CD14-positive monocyte (primary cell): ENCODE measurements at regions not wholly inside any gene's neighbourhood (a gene's known extent, or its start where the extent isn't known, plus 50 kb on each side); places are given as distances from the start of the nearest gene placed in this dataset.

Source experiments
- DNase-seq, 3 donors: peaks; one replicate each; pipeline ENCODE4 v3.0.0-alpha.2; 2011 to 2022
- H2AFZ ChIP-seq: 2 replicates; pipeline ENCODE4 v1.6.0; 2012; ENCODE audit warnings: mild to moderate bottlenecking, low read depth, low read length, inconsistent platforms; ENCODE audit not compliant: insufficient read depth, poor library complexity, severe bottlenecking
- H3K27ac ChIP-seq, 2 donors: 1 replicate in 1 of 2; 2 replicates in 1 of 2; pipeline ENCODE4 v1.5.1; 2012 to 2013; ENCODE audit warnings: low read length in 2 of 2, control low read depth in 1 of 2, inconsistent platforms in 1 of 2, low read depth in 1 of 2, mild to moderate bottlenecking in 1 of 2
- H3K27me3 ChIP-seq, 2 donors: one replicate each; pipeline versions ENCODE4 v1.6.0 to v1.6.1; 2011 to 2013; ENCODE audit warnings: low read length in 2 of 2; ENCODE audit not compliant: control insufficient read depth in 2 of 2, insufficient read depth in 2 of 2
- H3K36me3 ChIP-seq, 2 donors: replicated peaks in 1 of 2; 1 replicate in 1 of 2; 2 replicates in 1 of 2; pipeline versions ENCODE4 v1.5.1 to v1.6.1; 2012 to 2013; ENCODE audit warnings: low read length in 2 of 2, control low read depth in 1 of 2, inconsistent platforms in 1 of 2, mild to moderate bottlenecking in 1 of 2; ENCODE audit not compliant: insufficient read depth in 2 of 2, control insufficient read depth in 1 of 2
- H3K4me1 ChIP-seq, 2 donors: 1 replicate in 1 of 2; 2 replicates in 1 of 2; pipeline versions ENCODE4 v1.5.1 to v1.6.1; 2012 to 2013; ENCODE audit warnings: low read length in 2 of 2, control low read depth in 1 of 2, inconsistent platforms in 1 of 2, mild to moderate bottlenecking in 1 of 2, moderate library complexity in 1 of 2; ENCODE audit not compliant: insufficient read depth in 2 of 2, control insufficient read depth in 1 of 2
- H3K4me2 ChIP-seq: replicated peaks from 2 replicates; pipeline ENCODE3; 2012; ENCODE audit warnings: low read length, moderate library complexity, mild to moderate bottlenecking; ENCODE audit not compliant: poor library complexity, severe bottlenecking; ENCODE audit errors: extremely low read depth
- H3K4me3 ChIP-seq, 3 experiments: fragments of 200-600 bp in 1 of 3; sonication (generic) in 1 of 3; replicated peaks in 1 of 3; 1 replicate in 2 of 3; 2 replicates in 1 of 3; pipeline ENCODE4 v1.5.1; 2011 to 2013; ENCODE audit warnings: low read length in 3 of 3, mild to moderate bottlenecking in 3 of 3, control low read depth in 2 of 3, low read depth in 2 of 3, inconsistent platforms in 1 of 3, moderate library complexity in 1 of 3
- H3K79me2 ChIP-seq: 2 replicates; pipeline ENCODE4 v1.6.0; 2012; ENCODE audit warnings: mild to moderate bottlenecking, control low read depth, inconsistent platforms, low read length, moderate library complexity; ENCODE audit not compliant: insufficient read depth
- H3K9ac ChIP-seq: 2 replicates; pipeline ENCODE4 v1.6.0; 2017; ENCODE audit warnings: low read length, mild to moderate bottlenecking; ENCODE audit not compliant: insufficient read depth, poor library complexity, severe bottlenecking
- H3K9me3 ChIP-seq, 2 donors: replicated peaks in 1 of 2; 1 replicate in 1 of 2; 2 replicates in 1 of 2; pipeline versions ENCODE4 v1.5.1 to v1.6.1; 2012 to 2013; ENCODE audit warnings: low read length in 2 of 2, control low read depth in 1 of 2; ENCODE audit not compliant: control insufficient read depth in 1 of 2, insufficient read depth in 1 of 2
- H4K20me1 ChIP-seq: 2 replicates; pipeline ENCODE4 v1.6.0; 2012; ENCODE audit warnings: mild to moderate bottlenecking, low read length, control low read depth, moderate library complexity; ENCODE audit not compliant: insufficient read depth
- H3K27ac Mint-ChIP-seq, 7 donors: one replicate each; pipeline ENCODE4 v1.8.0; 2020; ENCODE audit warnings: mild to moderate bottlenecking in 7 of 7, mixed read lengths in 7 of 7, moderate library complexity in 6 of 7, inconsistent platforms in 2 of 7
- H3K27me3 Mint-ChIP-seq, 3 donors: one replicate each; pipeline ENCODE4 v1.8.0; 2021 to 2022; ENCODE audit warnings: low read depth in 3 of 3, mild to moderate bottlenecking in 3 of 3, mixed read lengths in 3 of 3, moderate library complexity in 3 of 3, inconsistent platforms in 1 of 3
- H3K36me3 Mint-ChIP-seq, 2 donors: one replicate each; pipeline ENCODE4 v1.8.0; 2020; ENCODE audit warnings: mixed read lengths in 2 of 2, inconsistent platforms in 1 of 2, mild to moderate bottlenecking in 1 of 2
- H3K4me1 Mint-ChIP-seq: one replicate; pipeline ENCODE4 v1.8.0; 2020; ENCODE audit warnings: mild to moderate bottlenecking, mixed read lengths
- H3K4me3 Mint-ChIP-seq, 2 donors: one replicate each; pipeline ENCODE4 v1.8.0; 2020; ENCODE audit warnings: mild to moderate bottlenecking in 2 of 2, mixed read lengths in 2 of 2, moderate library complexity in 1 of 2
- H3K9me3 Mint-ChIP-seq, 7 donors: one replicate each; pipeline ENCODE4 v1.8.0; 2020 to 2022; ENCODE audit warnings: mixed read lengths in 7 of 7, mild to moderate bottlenecking in 6 of 7, moderate library complexity in 6 of 7, inconsistent platforms in 2 of 7
- CTCF ChIP-seq: fragments of 200-600 bp; IDR thresholded peaks from one replicate; pipeline ENCODE4 v1.8.0; 2022; ENCODE audit warnings: antibody characterized with exemption, mild to moderate bottlenecking
- WGBS: methylation state at CpG from one replicate; pipeline ENCODE4 v1.1.5; 2013; ENCODE audit warnings: missing lambda C conversion rate; ENCODE audit not compliant: insufficient coverage; 5-methylcytosine and 5-hydroxymethylcytosine counted together
- intact Hi-C, 2 donors: fragments of 100-400 bp; cut with micrococcal nuclease; formaldehyde crosslinking; loops; one replicate each; pipeline versions ENCODE4 v1.15.0 to v1.15.1; 2023

- no peak overlapping the region for H3K27ac Mint-ChIP-seq
- Histone ChIP-seq H3K4me3 (no peak overlapping the region), H4K20me1 (no peaks in the 10 kb centered on the region), H3K27me3 (no peaks in the 10 kb centered on the region), H3K36me3 (no peaks in the 10 kb centered on the region), H2AFZ (no peak overlapping the region), H3K9ac (no peak overlapping the region), H3K27ac (no peak overlapping the region), H3K9me3 (peaks cover 0 to 9% of the 10 kb centered on the region in 2 donors), H3K4me2 (no peak overlapping the region), H3K4me1 (no peaks in the 10 kb centered on the region), H3K79me2 (no peaks in the 10 kb centered on the region)
- intact Hi-C loops: no loop called here
- peaks cover 2 to 5% (median 4%) of the 10 kb centered on the region in 3 donors for H3K27me3 Mint-ChIP-seq
- WGBS: 100% methylated on average over 1 of the region's 2 CpGs
- H3K4me3 Mint-ChIP-seq: no peak overlapping the region
- TF ChIP-seq CTCF: no peak
- no peaks in the 10 kb centered on the region for H3K36me3 Mint-ChIP-seq
- H3K9me3 Mint-ChIP-seq: peaks cover 2 to 19% (median 15%) of the 10 kb centered on the region in 7 donors
- DNase-seq: no peak
- no peaks in the 10 kb centered on the region for H3K4me1 Mint-ChIP-seq
These were observed 310.2 kb upstream of the CNR1 start for GRCh38 chr6:88476388-88476787.

DNA sequence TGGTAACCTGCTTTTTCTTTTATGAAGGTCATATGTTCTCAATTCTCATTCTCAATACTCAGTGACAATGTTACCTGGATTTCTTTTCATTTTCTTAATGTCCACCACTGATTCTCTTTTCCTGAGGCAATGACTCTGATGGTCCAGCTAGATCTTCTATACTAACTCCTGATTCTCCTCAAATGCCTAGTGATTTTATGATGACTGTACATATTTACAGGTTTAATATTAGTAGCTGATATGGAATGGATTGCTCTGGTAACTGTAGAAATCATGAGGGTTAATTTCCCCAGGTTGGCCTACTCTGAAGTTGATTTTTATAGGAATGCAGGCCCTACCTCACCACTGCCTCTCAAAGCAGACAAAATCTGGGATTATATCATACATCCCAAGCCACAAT lies 308.6 kb upstream of the CNR1 start:
- DNase-seq: no peak
- Mint-ChIP-seq H3K27me3 (peaks cover 2 to 5% (median 2%) of the 10 kb centered on the region in 3 donors), H3K27ac (no peak overlapping the region), H3K4me3 (no peak overlapping the region), H3K9me3 (peaks cover 0 to 19% (median 8%) of the 10 kb centered on the region in 7 donors), H3K4me1 (no peaks in the 10 kb centered on the region), H3K36me3 (no peaks in the 10 kb centered on the region)
- no peak overlapping the region for H3K4me2 ChIP-seq
- H3K27me3 ChIP-seq: no peaks in the 10 kb centered on the region
- no peak for TF ChIP-seq CTCF
- H4K20me1 ChIP-seq: no peaks in the 10 kb centered on the region
- H3K79me2 ChIP-seq: no peaks in the 10 kb centered on the region
- H3K27ac ChIP-seq: no peak overlapping the region
- H3K36me3 ChIP-seq: no peaks in the 10 kb centered on the region
- H3K9ac ChIP-seq: no peak overlapping the region
- intact Hi-C loops: no loop called here
- H3K9me3 ChIP-seq: peaks cover 0 to 9% of the 10 kb centered on the region in 2 donors
- H2AFZ ChIP-seq: no peak overlapping the region
- no peaks in the 10 kb centered on the region for H3K4me1 ChIP-seq
- H3K4me3 ChIP-seq: no peak overlapping the region
